ENCODE measurements at regions not wholly inside any gene's neighbourhood (a gene's known extent, or its start where the extent isn't known, plus 50 kb on each side); places are given as distances from the start of the nearest gene placed in this dataset.

DNA sequence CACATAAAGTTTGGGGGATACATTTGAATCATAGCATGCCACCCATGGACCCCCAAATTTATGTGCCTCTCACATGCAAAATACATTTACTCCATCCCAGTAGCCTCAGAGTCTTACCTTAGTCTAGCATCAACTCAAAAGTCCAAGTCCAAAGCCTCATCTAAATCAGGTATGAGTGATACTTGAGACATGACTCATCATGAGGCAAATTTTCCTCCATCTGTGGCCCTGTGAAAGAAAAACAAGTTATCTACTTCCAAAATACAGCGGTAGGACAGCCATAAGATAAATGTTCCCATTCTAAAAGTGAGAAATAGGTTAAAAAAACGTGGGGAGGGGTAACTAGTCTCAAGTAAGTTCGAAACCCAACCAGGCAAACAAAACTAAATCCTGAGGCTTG is 444.2 kb downstream of the SNAPC1 start:
- no peak for DNase-seq
- no CpG with 5 or more reads among the region's 3 CpGs for WGBS (ENCODE audit: insufficient coverage)
- Mint-ChIP-seq H3K27me3 (peaks cover 20 to 25% of the 10 kb centered on the region in 2 donors), H3K9me3 (peaks cover 8 to 12% (median 12%) of the 10 kb centered on the region in 3 donors), H3K4me1 (no peaks in the 10 kb centered on the region), H3K4me3 (no peak overlapping the region), H3K27ac (no peak overlapping the region), H3K36me3 (no peaks in the 10 kb centered on the region)
- Histone ChIP-seq H3K27me3 (replicated peaks in 1 of 2; ENCODE audit: control insufficient read depth in 2 of 2, extremely low read depth in 1 of 2, insufficient read depth in 2 of 2, low read length in 1 of 2) (peaks cover 0 to 6% of the 10 kb centered on the region in 2 experiments), H3K27ac (ENCODE audit: low read length) (no peak overlapping the region), H3K4me3 (ENCODE audit: control insufficient read depth in 1 of 2, extremely low read depth in 1 of 2, low read length in 1 of 2) (no peak overlapping the region), H3K9me3 (no peaks in the 10 kb centered on the region), H3K36me3 (ENCODE audit: control insufficient read depth in 2 of 2, extremely low read depth in 1 of 2, insufficient read depth in 1 of 2, low read length in 1 of 2) (no peaks in the 10 kb centered on the region), H3K4me1 (ENCODE audit: control insufficient read depth in 1 of 2, extremely low read depth in 1 of 2, insufficient read depth in 2 of 2, low read length in 2 of 2) (no peaks in the 10 kb centered on the region)
- no peak for ATAC-seq (replicated peaks in 1 of 4)
- ChIA-PET CTCF (no interaction called here), POLR2A (no interaction called here)

DNA sequence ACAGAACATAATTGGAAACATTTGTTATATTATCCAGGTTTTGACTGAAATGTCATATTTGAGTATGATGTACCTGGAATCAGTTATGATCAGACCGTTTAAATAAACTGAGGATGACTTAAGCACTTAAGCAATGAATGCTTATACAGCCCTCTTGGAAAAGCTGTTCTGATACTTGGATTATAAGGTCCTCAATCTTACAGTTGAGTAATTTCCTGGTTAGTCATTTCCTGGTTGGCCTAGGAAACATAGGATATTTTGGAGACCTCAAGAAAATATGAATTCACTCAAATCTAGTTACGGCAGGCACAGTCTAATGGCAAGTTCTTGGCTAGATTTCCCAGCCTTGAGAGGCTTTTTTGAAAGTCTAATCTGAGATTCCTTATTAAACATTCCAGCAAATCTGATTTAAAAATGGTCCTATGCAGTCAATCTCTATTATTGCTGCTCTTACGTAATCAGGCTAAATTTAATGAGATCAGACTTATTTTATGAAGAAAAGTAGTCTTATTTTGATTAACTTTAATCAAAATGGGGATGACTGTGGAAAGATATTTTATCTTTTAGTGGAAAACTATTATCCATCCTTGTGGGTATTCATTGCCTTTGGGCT is 447.2 kb downstream of the SNAPC1 start:
- DNase-seq (no peak), ATAC-seq (replicated peaks in 1 of 4) (no peak)
- H3K9me3 Mint-ChIP-seq: peaks cover 8 to 12% (median 8%) of the 10 kb centered on the region in 3 donors
- H3K4me3 Mint-ChIP-seq: no peak overlapping the region
- peaks cover 17 to 49% of the 10 kb centered on the region in 2 donors for H3K27me3 Mint-ChIP-seq
- H3K36me3 Mint-ChIP-seq: no peaks in the 10 kb centered on the region
- H3K27ac Mint-ChIP-seq: no peak overlapping the region
- Histone ChIP-seq H3K36me3 (ENCODE audit: control insufficient read depth in 2 of 2, extremely low read depth in 1 of 2, insufficient read depth in 1 of 2, low read length in 1 of 2) (no peaks in the 10 kb centered on the region), H3K27ac (ENCODE audit: low read length) (no peak overlapping the region), H3K9me3 (no peaks in the 10 kb centered on the region), H3K4me1 (ENCODE audit: control insufficient read depth in 1 of 2, extremely low read depth in 1 of 2, insufficient read depth in 2 of 2, low read length in 2 of 2) (no peaks in the 10 kb centered on the region), H3K4me3 (ENCODE audit: control insufficient read depth in 1 of 2, extremely low read depth in 1 of 2, low read length in 1 of 2) (no peak overlapping the region), H3K27me3 (replicated peaks in 1 of 2; ENCODE audit: control insufficient read depth in 2 of 2, extremely low read depth in 1 of 2, insufficient read depth in 2 of 2, low read length in 1 of 2) (peaks cover 0 to 6% of the 10 kb centered on the region in 2 experiments)
- ChIA-PET POLR2A (no interaction called here), CTCF (no interaction called here)
- WGBS (ENCODE audit: insufficient coverage): 100% methylated on average over 1 of the region's 3 CpGs
- H3K4me1 Mint-ChIP-seq: no peaks in the 10 kb centered on the region

- ChIA-PET POLR2A (no interaction called here), CTCF (no interaction called here)
- ATAC-seq (replicated peaks in 1 of 4) (no peak), DNase-seq (no peak)
- Mint-ChIP-seq H3K4me1 (no peaks in the 10 kb centered on the region), H3K36me3 (no peaks in the 10 kb centered on the region), H3K27me3 (peaks cover 0 to 35% of the 10 kb centered on the region in 2 donors), H3K9me3 (peaks cover 0 to 3% (median 3%) of the 10 kb centered on the region in 3 donors), H3K4me3 (no peak overlapping the region), H3K27ac (no peak overlapping the region)
- Histone ChIP-seq H3K4me3 (ENCODE audit: control insufficient read depth in 1 of 2, extremely low read depth in 1 of 2, low read length in 1 of 2) (no peak overlapping the region), H3K4me1 (ENCODE audit: control insufficient read depth in 1 of 2, extremely low read depth in 1 of 2, insufficient read depth in 2 of 2, low read length in 2 of 2) (no peaks in the 10 kb centered on the region), H3K9me3 (no peaks in the 10 kb centered on the region), H3K36me3 (ENCODE audit: control insufficient read depth in 2 of 2, extremely low read depth in 1 of 2, insufficient read depth in 1 of 2, low read length in 1 of 2) (no peaks in the 10 kb centered on the region), H3K27me3 (replicated peaks in 1 of 2; ENCODE audit: control insufficient read depth in 2 of 2, extremely low read depth in 1 of 2, insufficient read depth in 2 of 2, low read length in 1 of 2) (no peaks in the 10 kb centered on the region), H3K27ac (ENCODE audit: low read length) (no peak overlapping the region)
- no CpG with 5 or more reads among the region's 3 CpGs for WGBS (ENCODE audit: insufficient coverage)
These were observed 451.3 kb downstream of the SNAPC1 start for GRCh38 chr14:62213516-62213915.

- Histone ChIP-seq H3K4me1 (ENCODE audit: control insufficient read depth in 1 of 2, extremely low read depth in 1 of 2, insufficient read depth in 2 of 2, low read length in 2 of 2) (no peaks in the 10 kb centered on the region), H3K4me3 (ENCODE audit: control insufficient read depth in 1 of 2, extremely low read depth in 1 of 2, low read length in 1 of 2) (no peak overlapping the region), H3K27me3 (replicated peaks in 1 of 2; ENCODE audit: control insufficient read depth in 2 of 2, extremely low read depth in 1 of 2, insufficient read depth in 2 of 2, low read length in 1 of 2) (no peaks in the 10 kb centered on the region), H3K36me3 (ENCODE audit: control insufficient read depth in 2 of 2, extremely low read depth in 1 of 2, insufficient read depth in 1 of 2, low read length in 1 of 2) (no peaks in the 10 kb centered on the region), H3K27ac (ENCODE audit: low read length) (no peak overlapping the region), H3K9me3 (no peaks in the 10 kb centered on the region)
- Mint-ChIP-seq H3K4me1 (no peaks in the 10 kb centered on the region), H3K9me3 (no peaks in the 10 kb centered on the region), H3K36me3 (no peaks in the 10 kb centered on the region), H3K27me3 (peaks cover 2 to 29% of the 10 kb centered on the region in 2 donors), H3K4me3 (no peak overlapping the region), H3K27ac (no peak overlapping the region)
- no peak for DNase-seq
- CTCF ChIA-PET: no interaction called here
- 75% methylated on average over 2 of the region's 4 CpGs for WGBS (ENCODE audit: insufficient coverage)
- no peak for ATAC-seq (replicated peaks in 1 of 4)
- POLR2A ChIA-PET: no interaction called here
These were observed 453.9 kb downstream of the SNAPC1 start for GRCh38 chr14:62216121-62216520.

- no peaks in the 10 kb centered on the region for H3K36me3 Mint-ChIP-seq
- no peak overlapping the region for H3K27ac Mint-ChIP-seq
- H3K4me3 Mint-ChIP-seq: no peak overlapping the region
- no peaks in the 10 kb centered on the region for H3K36me3 ChIP-seq (ENCODE audit: control insufficient read depth in 2 of 2, extremely low read depth in 1 of 2, insufficient read depth in 1 of 2, low read length in 1 of 2)
- POLR2A ChIA-PET: no interaction called here
- peaks cover 14 to 26% (median 18%) of the 10 kb centered on the region in 3 donors for H3K9me3 Mint-ChIP-seq
- H3K27me3 ChIP-seq (replicated peaks in 1 of 2; ENCODE audit: control insufficient read depth in 2 of 2, extremely low read depth in 1 of 2, insufficient read depth in 2 of 2, low read length in 1 of 2): peaks cover 0 to 6% of the 10 kb centered on the region in 2 experiments
- H3K9me3 ChIP-seq: peaks cover 2% of the 10 kb centered on the region
- H3K4me3 ChIP-seq (ENCODE audit: control insufficient read depth in 1 of 2, extremely low read depth in 1 of 2, low read length in 1 of 2): no peak overlapping the region
- no peaks in the 10 kb centered on the region for H3K4me1 ChIP-seq (ENCODE audit: control insufficient read depth in 1 of 2, extremely low read depth in 1 of 2, insufficient read depth in 2 of 2, low read length in 2 of 2)
- H3K27ac ChIP-seq (ENCODE audit: low read length): no peak overlapping the region
- no peak for DNase-seq
- 100% methylated on average over 1 of the region's 3 CpGs for WGBS (ENCODE audit: insufficient coverage)
- ATAC-seq (replicated peaks in 1 of 4): no peak
- CTCF ChIA-PET: interaction anchor here in 1 of 2 donors (0.7 kb wide), 1 partner anchor 20 kb away, joined by 3 read pairs; no protein-coding TSS in a partner anchor
- peaks cover 3 to 10% of the 10 kb centered on the region in 2 donors for H3K27me3 Mint-ChIP-seq
- H3K4me1 Mint-ChIP-seq: no peaks in the 10 kb centered on the region
These were observed 472.6 kb downstream of the SNAPC1 start for GRCh38 chr14:62234849-62235248.

DNA sequence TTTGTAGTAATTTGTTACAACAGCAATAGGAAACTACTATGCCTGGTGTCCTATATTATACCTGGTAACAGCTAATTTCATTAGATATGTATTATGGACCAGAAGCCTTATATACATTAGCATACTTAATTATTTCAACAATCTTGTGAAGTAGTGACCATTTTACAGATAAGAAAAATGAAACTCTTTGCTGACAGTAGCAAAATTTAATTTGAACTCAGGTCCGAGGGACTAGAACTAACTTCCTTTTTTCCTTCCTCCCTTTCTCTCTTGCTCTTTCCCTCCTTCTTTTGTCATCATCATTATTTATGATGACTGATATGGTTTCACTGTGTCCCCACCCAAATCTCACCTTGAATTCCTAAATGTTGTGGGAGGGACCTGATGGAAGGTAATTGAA is 482.0 kb downstream of the SNAPC1 start:
- ChIA-PET POLR2A (no interaction called here), CTCF (no interaction called here)
- no peaks in the 10 kb centered on the region for H3K4me1 Mint-ChIP-seq
- no peak for ATAC-seq (replicated peaks in 1 of 4)
- Histone ChIP-seq H3K27ac (ENCODE audit: low read length) (no peak overlapping the region), H3K4me3 (ENCODE audit: control insufficient read depth in 1 of 2, extremely low read depth in 1 of 2, low read length in 1 of 2) (no peak overlapping the region), H3K27me3 (replicated peaks in 1 of 2; ENCODE audit: control insufficient read depth in 2 of 2, extremely low read depth in 1 of 2, insufficient read depth in 2 of 2, low read length in 1 of 2) (no peaks in the 10 kb centered on the region), H3K9me3 (no peaks in the 10 kb centered on the region), H3K4me1 (ENCODE audit: control insufficient read depth in 1 of 2, extremely low read depth in 1 of 2, insufficient read depth in 2 of 2, low read length in 2 of 2) (no peaks in the 10 kb centered on the region), H3K36me3 (ENCODE audit: control insufficient read depth in 2 of 2, extremely low read depth in 1 of 2, insufficient read depth in 1 of 2, low read length in 1 of 2) (no peaks in the 10 kb centered on the region)
- H3K4me3 Mint-ChIP-seq: no peak overlapping the region
- H3K9me3 Mint-ChIP-seq: peaks cover 0 to 8% (median 4%) of the 10 kb centered on the region in 3 donors
- no peak overlapping the region for H3K27ac Mint-ChIP-seq
- WGBS (ENCODE audit: insufficient coverage): no CpG with 5 or more reads among the region's 1 CpG
- no peak for DNase-seq
- H3K36me3 Mint-ChIP-seq: no peaks in the 10 kb centered on the region
- H3K27me3 Mint-ChIP-seq: peaks cover 0 to 3% of the 10 kb centered on the region in 2 donors

DNA sequence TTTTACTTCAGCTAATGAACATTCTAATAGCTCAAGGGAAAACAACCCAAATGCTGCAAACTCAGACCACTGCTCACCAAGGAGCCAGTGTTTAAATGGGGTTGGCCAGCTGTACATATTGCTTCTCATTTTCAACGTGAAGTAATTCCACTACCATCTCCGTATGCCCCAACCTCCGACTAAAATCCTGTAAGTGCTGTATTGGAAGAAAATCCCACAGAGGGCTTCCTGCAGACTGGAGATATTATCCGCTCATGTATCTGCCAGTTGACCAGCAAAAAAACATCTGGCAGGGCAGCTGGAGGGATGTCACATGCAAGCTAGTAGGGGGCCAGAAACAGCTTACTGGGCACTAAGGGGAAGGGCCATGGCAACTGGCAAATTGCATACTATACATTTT is 485.0 kb downstream of the SNAPC1 start:
- Histone ChIP-seq H3K36me3 (ENCODE audit: control insufficient read depth in 2 of 2, extremely low read depth in 1 of 2, insufficient read depth in 1 of 2, low read length in 1 of 2) (no peaks in the 10 kb centered on the region), H3K27me3 (replicated peaks in 1 of 2; ENCODE audit: control insufficient read depth in 2 of 2, extremely low read depth in 1 of 2, insufficient read depth in 2 of 2, low read length in 1 of 2) (peaks cover 0 to 3% of the 10 kb centered on the region in 2 experiments), H3K9me3 (no peaks in the 10 kb centered on the region), H3K4me3 (ENCODE audit: control insufficient read depth in 1 of 2, extremely low read depth in 1 of 2, low read length in 1 of 2) (no peak overlapping the region), H3K27ac (ENCODE audit: low read length) (no peak overlapping the region), H3K4me1 (ENCODE audit: control insufficient read depth in 1 of 2, extremely low read depth in 1 of 2, insufficient read depth in 2 of 2, low read length in 2 of 2) (no peaks in the 10 kb centered on the region)
- H3K9me3 Mint-ChIP-seq: peaks cover 0 to 8% (median 1%) of the 10 kb centered on the region in 3 donors
- H3K4me3 Mint-ChIP-seq: no peak overlapping the region
- POLR2A ChIA-PET: no interaction called here
- H3K4me1 Mint-ChIP-seq: no peaks in the 10 kb centered on the region
- H3K27ac Mint-ChIP-seq: no peak overlapping the region
- no peaks in the 10 kb centered on the region for H3K36me3 Mint-ChIP-seq
- 100% methylated on average over 2 of the region's 4 CpGs for WGBS (ENCODE audit: insufficient coverage)
- CTCF ChIA-PET: no interaction called here
- no peak for DNase-seq
- ATAC-seq (replicated peaks in 1 of 4): no peak
- peaks cover under 1% of the 10 kb centered on the region in 2 donors for H3K27me3 Mint-ChIP-seq
